Stimulated activated CD4-positive, alpha-beta T cell treated with anti-CD3 and anti-CD28 coated beads, Interleukin-4, amount 100 ng/mL, for 24 hours (primary cell): ENCODE measurements at regions not wholly inside any gene's neighbourhood (a gene's known extent, or its start where the extent isn't known, plus 50 kb on each side); places are given as distances from the start of the nearest gene placed in this dataset.
"Not testable (repeated sequence)": the region's sequence is repeated elsewhere in the genome, so short reads cannot be mapped to it uniquely, and the experiment has no call there.

Experiments used
- DNase-seq: peaks from one replicate; pipeline ENCODE4 v3.0.0-alpha.2; 2020

DNA sequence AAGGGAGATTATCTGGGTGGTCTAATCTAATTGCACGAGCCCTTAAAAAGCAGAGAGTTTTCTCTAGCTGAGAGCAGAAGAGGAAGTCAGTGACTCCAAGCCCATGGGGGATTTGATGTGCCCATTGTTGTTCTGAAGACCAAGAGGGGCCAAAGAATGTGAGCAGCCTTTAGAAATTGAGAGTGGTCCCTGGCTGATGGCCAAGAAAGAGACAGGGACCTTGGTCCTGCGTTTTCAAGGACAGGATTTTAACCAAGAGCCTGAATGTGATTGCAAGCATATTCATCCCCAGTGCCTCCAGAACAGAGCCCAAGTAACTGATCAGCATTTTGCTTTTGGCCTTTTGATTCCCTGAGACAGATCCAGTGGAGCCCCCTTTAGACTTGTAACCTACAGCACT is 1353.9 kb downstream of the AACS start:
- no peak for DNase-seq

GRCh38 chr12:126424696-126425095 is 1359.5 kb downstream of the AACS start:
- DNase-seq: no peak

GRCh38 chr12:126425264-126425663 is 1360.0 kb downstream of the AACS start:
- no peak for DNase-seq

GRCh38 chr12:126428769-126429168 is 1363.5 kb downstream of the AACS start:
- DNase-seq: no peak

- DNase-seq: no peak
Measured at GRCh38 chr12:126430921-126431320, 1365.7 kb downstream of the AACS start.

- DNase-seq: no peak
Measured at GRCh38 chr12:126431767-126432166, 1366.5 kb downstream of the AACS start.

DNA sequence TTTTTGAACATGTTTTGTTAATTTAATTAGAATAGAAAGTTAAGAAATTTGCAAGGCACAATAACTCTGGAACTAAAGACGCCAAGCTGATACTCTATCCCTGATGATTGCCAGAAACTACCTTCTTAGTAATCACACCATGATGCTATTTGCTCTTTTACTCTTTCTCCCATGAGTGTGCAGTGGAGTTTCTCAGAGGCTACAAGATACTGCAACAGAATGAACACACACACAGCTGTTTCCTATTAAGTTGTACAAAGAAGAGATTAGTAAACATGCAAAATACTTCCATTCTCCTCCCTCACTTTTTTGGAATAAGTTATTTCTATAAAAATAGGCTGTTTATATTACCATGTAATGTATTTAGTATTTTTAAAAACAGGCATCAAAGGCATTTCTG is 1367.5 kb downstream of the AACS start:
- no peak for DNase-seq

GRCh38 chr12:126434412-126434985 is 1369.3 kb downstream of the AACS start:
- DNase-seq: no peak

GRCh38 chr12:126436041-126436440 is 1370.8 kb downstream of the AACS start:
- no peak for DNase-seq

DNA sequence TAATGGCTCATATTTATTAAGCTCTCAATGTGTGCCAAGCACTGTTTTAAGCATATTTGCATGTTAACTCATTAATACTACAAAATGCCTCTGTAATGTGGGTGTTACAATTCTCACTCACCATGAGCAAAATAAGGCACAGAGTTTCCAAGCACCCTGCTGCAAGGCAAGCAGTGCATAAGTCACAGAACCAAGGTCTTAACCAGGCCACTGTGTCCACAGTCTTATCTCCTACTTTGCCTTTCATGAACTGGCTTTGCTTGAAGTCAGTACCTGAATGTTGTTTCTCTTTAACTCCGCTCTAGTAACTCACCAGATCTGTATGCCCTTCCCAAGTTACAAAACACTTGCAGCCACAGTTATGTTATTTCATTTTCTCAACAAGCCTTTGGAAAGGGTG is 1372.7 kb downstream of the AACS start:
- DNase-seq: no peak

- no peak for DNase-seq
Measured at GRCh38 chr12:126443977-126444376, 1378.7 kb downstream of the AACS start.

GRCh38 chr12:126447346-126447745 is 1382.1 kb downstream of the AACS start:
- no peak for DNase-seq

DNA sequence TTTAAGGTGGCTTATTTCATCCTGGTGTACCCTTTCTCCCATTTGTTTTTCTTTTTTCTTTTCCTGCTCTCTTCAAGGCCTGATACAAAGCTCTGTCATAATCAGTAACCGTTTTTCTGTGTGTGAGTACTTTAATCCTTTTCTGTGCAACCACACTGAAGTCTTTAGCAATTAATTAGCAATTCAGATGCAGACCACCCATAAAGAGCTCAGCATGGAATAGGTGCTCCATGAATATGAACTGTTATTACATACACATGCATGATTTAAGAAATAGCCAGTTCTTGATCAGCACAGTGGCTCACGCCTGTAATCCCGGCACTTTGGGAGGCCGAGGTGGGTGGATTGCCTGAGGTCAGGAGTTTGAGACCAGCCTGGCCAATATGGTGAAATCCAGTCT is 1386.6 kb downstream of the AACS start:
- DNase-seq: no peak

GRCh38 chr12:126452686-126453085 is 1387.5 kb downstream of the AACS start:
- not testable (repeated sequence) for DNase-seq

DNA sequence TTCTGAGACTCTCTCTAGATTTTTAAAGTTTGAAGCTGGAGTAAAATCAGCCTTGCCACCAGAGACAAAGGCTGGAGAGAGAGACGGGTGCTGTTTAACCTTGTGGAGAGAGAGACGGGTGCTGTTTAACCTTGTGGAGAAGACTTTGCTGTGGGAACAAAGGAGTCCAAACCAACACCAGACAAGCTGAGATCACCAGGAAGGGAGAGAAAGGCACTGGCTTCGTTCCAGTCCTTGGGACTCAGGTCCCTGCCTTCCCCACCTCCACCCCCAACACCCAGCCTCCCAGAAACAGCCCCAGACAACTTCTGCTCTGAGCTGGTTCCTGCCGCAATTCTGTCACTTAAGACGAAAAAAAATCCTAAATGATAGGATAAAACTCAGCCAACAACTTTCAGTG is 1389.3 kb downstream of the AACS start:
- no peak for DNase-seq

DNA sequence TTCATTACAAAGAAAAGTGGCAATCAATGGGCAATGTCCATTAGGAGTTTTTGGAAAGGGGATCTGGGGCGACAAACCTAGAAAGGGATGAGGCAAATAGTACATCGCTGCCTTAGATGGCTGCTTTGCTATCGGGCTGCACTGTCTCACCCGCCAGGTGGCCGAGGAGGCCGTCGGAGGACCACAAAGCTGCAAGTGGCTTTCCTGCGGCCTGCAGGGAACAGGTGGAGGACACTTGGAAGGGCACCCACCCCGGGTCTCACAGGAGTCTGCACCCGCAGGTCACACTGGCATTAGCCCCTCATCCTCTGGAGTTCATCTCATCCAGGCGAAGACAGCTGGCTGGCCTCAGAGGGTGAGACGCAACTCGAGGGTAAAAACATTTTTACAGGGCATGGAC is 1392.5 kb downstream of the AACS start:
- DNase-seq: no peak

DNA sequence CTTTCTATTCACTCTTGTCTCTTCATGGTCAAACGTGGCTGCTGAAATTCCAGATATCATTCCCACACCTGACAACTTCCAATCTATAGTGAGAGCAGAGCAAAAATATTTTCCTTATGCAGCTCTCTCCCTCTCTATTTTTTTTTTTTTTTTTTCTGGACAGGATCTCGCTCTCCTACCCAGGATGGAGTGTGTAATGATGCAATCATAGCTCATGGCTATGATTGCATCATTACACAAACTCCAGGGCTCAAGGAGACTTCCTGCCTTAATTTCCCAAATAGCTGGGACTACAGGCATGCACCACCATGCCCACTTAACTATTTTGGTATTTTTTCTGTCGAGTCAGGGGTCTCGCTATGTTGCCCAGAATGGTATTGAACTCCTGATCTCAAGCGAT is 1398.9 kb downstream of the AACS start:
- no peak for DNase-seq

DNA sequence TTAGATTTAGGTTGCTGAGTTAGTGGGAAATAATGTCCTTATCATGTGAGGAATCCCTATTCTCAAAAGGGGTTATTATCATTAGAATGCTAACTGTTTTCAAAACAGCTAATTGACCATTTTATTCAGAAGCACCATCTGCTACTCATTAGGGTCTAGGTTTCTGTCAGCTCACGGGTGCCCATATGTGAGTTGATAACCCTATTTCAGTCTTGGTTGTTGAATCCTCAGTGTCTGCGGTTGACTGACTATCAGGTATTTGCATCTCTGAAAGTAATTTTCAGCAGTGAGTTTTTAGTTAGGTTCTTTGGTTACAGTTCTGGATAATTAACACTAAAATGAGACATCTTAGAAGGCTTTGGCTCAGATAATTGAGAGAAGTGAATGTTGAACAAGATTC is 1404.0 kb downstream of the AACS start:
- no peak for DNase-seq

GRCh38 chr12:126474703-126475102 is 1409.5 kb downstream of the AACS start:
- DNase-seq: no peak

GRCh38 chr12:126480451-126480850 is 1415.2 kb downstream of the AACS start:
- no peak for DNase-seq

GRCh38 chr12:126481688-126482087 is 1416.5 kb downstream of the AACS start:
- DNase-seq: no peak

GRCh38 chr12:126482238-126482889 is 1417.1 kb downstream of the AACS start:
- no peak for DNase-seq

GRCh38 chr12:126483145-126484068 is 1418.2 kb downstream of the AACS start:
- DNase-seq: no peak

GRCh38 chr12:126487431-126487980 is 1422.3 kb downstream of the AACS start:
- DNase-seq: no peak
